Trophoblast cell (in vitro differentiated cells and primary cell): ENCODE measurements at regions not wholly inside any gene's neighbourhood (a gene's known extent, or its start where the extent isn't known, plus 50 kb on each side); places are given as distances from the start of the nearest gene placed in this dataset.

Source experiments
- DNase-seq, 2 donors: peaks; one replicate each; pipeline ENCODE4 v3.0.0-alpha.2; 2016
- H2AFZ ChIP-seq: 2 replicates; pipeline ENCODE4 v1.6.1; 2013; ENCODE audit warnings: low read length, moderate library complexity, mild to moderate bottlenecking; ENCODE audit not compliant: insufficient read depth, poor library complexity
- H2AK5ac ChIP-seq: 2 replicates; pipeline ENCODE4 v1.6.1; 2013; ENCODE audit warnings: mild to moderate bottlenecking, low read length
- H2BK120ac ChIP-seq: 2 replicates; pipeline ENCODE4 v1.6.1; 2013; ENCODE audit warnings: low read length, mild to moderate bottlenecking, moderate library complexity; ENCODE audit not compliant: insufficient read depth, poor library complexity
- H2BK12ac ChIP-seq: 2 replicates; pipeline ENCODE4 v1.6.1; 2013; ENCODE audit warnings: mild to moderate bottlenecking, low read length, moderate library complexity
- H2BK5ac ChIP-seq: 2 replicates; pipeline ENCODE4 v1.6.1; 2013; ENCODE audit warnings: low read length, low read depth, moderate library complexity, mild to moderate bottlenecking; ENCODE audit not compliant: poor library complexity
- H3K14ac ChIP-seq: 2 replicates; pipeline ENCODE4 v1.6.1; 2013; ENCODE audit warnings: mild to moderate bottlenecking, low read length
- H3K18ac ChIP-seq: 2 replicates; pipeline ENCODE4 v1.6.1; 2013; ENCODE audit warnings: mild to moderate bottlenecking, low read length
- H3K23ac ChIP-seq: 2 replicates; pipeline ENCODE4 v1.6.1; 2013; ENCODE audit warnings: low read length
- H3K27ac ChIP-seq: 2 replicates; pipeline ENCODE4 v1.5.1; 2013; ENCODE audit warnings: low read depth, mild to moderate bottlenecking, inconsistent platforms, low read length, moderate library complexity
- H3K27me3 ChIP-seq: 2 replicates; pipeline ENCODE4 v1.6.1; 2013; ENCODE audit warnings: inconsistent platforms, mild to moderate bottlenecking, low read length, moderate library complexity; ENCODE audit not compliant: insufficient read depth
- H3K36me3 ChIP-seq, 2 experiments: 1 replicate in 1 of 2; 2 replicates in 1 of 2; pipeline ENCODE4 v1.6.1; 2013; ENCODE audit warnings: low read length in 2 of 2, mild to moderate bottlenecking in 2 of 2, moderate library complexity in 1 of 2; ENCODE audit not compliant: insufficient read depth in 2 of 2, control insufficient read depth in 1 of 2
- H3K4ac ChIP-seq: 2 replicates; pipeline ENCODE4 v1.6.1; 2013; ENCODE audit warnings: low read depth, mild to moderate bottlenecking, low read length, moderate library complexity
- H3K4me1 ChIP-seq, 2 experiments: 1 replicate in 1 of 2; 2 replicates in 1 of 2; pipeline ENCODE4 v1.6.1; 2013; ENCODE audit warnings: low read length in 2 of 2, mild to moderate bottlenecking in 2 of 2, moderate library complexity in 1 of 2; ENCODE audit not compliant: insufficient read depth in 2 of 2, control insufficient read depth in 1 of 2
- H3K4me2 ChIP-seq: 2 replicates; pipeline ENCODE4 v1.6.1; 2013; ENCODE audit warnings: inconsistent platforms, mild to moderate bottlenecking, low read length, moderate library complexity
- H3K4me3 ChIP-seq: 2 replicates; pipeline ENCODE4 v1.5.1; 2013; ENCODE audit warnings: mild to moderate bottlenecking, low read depth, low read length, inconsistent platforms
- H3K79me1 ChIP-seq: one replicate; pipeline ENCODE4 v1.6.1; 2013; ENCODE audit warnings: low read length
- H3K79me2 ChIP-seq: 2 replicates; pipeline ENCODE4 v1.6.1; 2013; ENCODE audit warnings: low read length, mild to moderate bottlenecking; ENCODE audit not compliant: control insufficient read depth, insufficient read depth, poor library complexity
- H3K9ac ChIP-seq: 2 replicates; pipeline ENCODE4 v1.6.1; 2013; ENCODE audit warnings: mild to moderate bottlenecking, low read length
- H3K9me3 ChIP-seq: 2 replicates; pipeline ENCODE4 v1.6.1; 2013; ENCODE audit warnings: low read depth, mild to moderate bottlenecking, control low read depth, inconsistent platforms, low read length; ENCODE audit not compliant: insufficient read depth
- H4K12ac ChIP-seq: 2 replicates; pipeline ENCODE4 v1.6.1; 2013; ENCODE audit warnings: low read depth, mild to moderate bottlenecking, low read length, moderate library complexity
- H4K8ac ChIP-seq: 2 replicates; pipeline ENCODE4 v1.6.1; 2013; ENCODE audit warnings: low read depth, mild to moderate bottlenecking, low read length, moderate library complexity
- H4K91ac ChIP-seq: one replicate; pipeline ENCODE4 v1.6.1; 2013; ENCODE audit warnings: low read depth, mild to moderate bottlenecking, low read length, moderate library complexity
- WGBS: extraction: QIAGEN DNeasy Blood & Tissue Kit; methylation state at CpG from one replicate; pipeline ENCODE4 v1.1.7; 2013; ENCODE audit warnings: missing lambda C conversion rate; ENCODE audit not compliant: insufficient read length, insufficient coverage; ENCODE audit errors: extremely low coverage; 5-methylcytosine and 5-hydroxymethylcytosine counted together

GRCh38 chr7:119681336-119681735 lies 591.6 kb upstream of the KCND2 start:
- Histone ChIP-seq H2AFZ (no peak overlapping the region), H3K79me1 (no peaks in the 10 kb centered on the region), H3K9me3 (no peaks in the 10 kb centered on the region), H3K79me2 (no peaks in the 10 kb centered on the region), H3K18ac (no peak overlapping the region), H2AK5ac (no peak overlapping the region), H4K8ac (no peak overlapping the region), H3K27ac (no peak overlapping the region), H3K23ac (no peak overlapping the region), H4K12ac (no peak overlapping the region), H3K27me3 (no peaks in the 10 kb centered on the region), H3K36me3 (no peaks in the 10 kb centered on the region), H2BK5ac (no peak overlapping the region), H3K4me3 (no peak overlapping the region), H4K91ac (no peak overlapping the region), H2BK120ac (no peak overlapping the region), H2BK12ac (no peak overlapping the region), H3K4me1 (no peaks in the 10 kb centered on the region), H3K4ac (no peak overlapping the region), H3K4me2 (no peak overlapping the region), H3K14ac (no peak overlapping the region), H3K9ac (no peak overlapping the region)
- no CpG with 5 or more reads among the region's 2 CpGs for WGBS
- DNase-seq, result no peak

GRCh38 chr7:119684763-119685162 lies 588.2 kb upstream of the KCND2 start:
- Histone ChIP-seq H3K4me3 (no peak overlapping the region), H3K27ac (no peak overlapping the region), H3K23ac (no peak overlapping the region), H3K4me2 (no peak overlapping the region), H3K79me2 (no peaks in the 10 kb centered on the region), H3K9me3 (no peaks in the 10 kb centered on the region), H2BK120ac (no peak overlapping the region), H3K4me1 (no peaks in the 10 kb centered on the region), H2BK12ac (no peak overlapping the region), H3K9ac (no peak overlapping the region), H3K36me3 (no peaks in the 10 kb centered on the region), H2AK5ac (no peak overlapping the region), H4K8ac (no peak overlapping the region), H3K14ac (no peak overlapping the region), H4K91ac (no peak overlapping the region), H2BK5ac (no peak overlapping the region), H3K4ac (no peak overlapping the region), H2AFZ (no peak overlapping the region), H3K27me3 (no peaks in the 10 kb centered on the region), H3K18ac (no peak overlapping the region), H3K79me1 (no peaks in the 10 kb centered on the region), H4K12ac (no peak overlapping the region)
- no peak for DNase-seq

- Histone ChIP-seq H4K12ac (no peak overlapping the region), H3K79me1 (no peaks in the 10 kb centered on the region), H3K4me3 (no peak overlapping the region), H3K36me3 (no peaks in the 10 kb centered on the region), H3K14ac (no peak overlapping the region), H3K9me3 (no peaks in the 10 kb centered on the region), H2AFZ (no peak overlapping the region), H2BK120ac (no peak overlapping the region), H4K91ac (no peak overlapping the region), H3K4ac (no peak overlapping the region), H2BK5ac (no peak overlapping the region), H4K8ac (no peak overlapping the region), H3K23ac (no peak overlapping the region), H3K27me3 (no peaks in the 10 kb centered on the region), H3K4me2 (no peak overlapping the region), H3K9ac (no peak overlapping the region), H3K79me2 (no peaks in the 10 kb centered on the region), H3K27ac (no peak overlapping the region), H2BK12ac (no peak overlapping the region), H2AK5ac (no peak overlapping the region), H3K18ac (no peak overlapping the region), H3K4me1 (no peaks in the 10 kb centered on the region)
- no CpG with 5 or more reads among the region's 2 CpGs for WGBS
- no peak for DNase-seq
These were observed 587.1 kb upstream of the KCND2 start for GRCh38 chr7:119685906-119686305.

- Histone ChIP-seq H2BK120ac (no peak overlapping the region), H4K12ac (no peak overlapping the region), H3K23ac (no peak overlapping the region), H3K14ac (no peak overlapping the region), H3K79me1 (no peaks in the 10 kb centered on the region), H3K18ac (no peak overlapping the region), H3K4me3 (no peak overlapping the region), H4K8ac (no peak overlapping the region), H3K79me2 (no peaks in the 10 kb centered on the region), H3K4me2 (no peak overlapping the region), H2BK12ac (no peak overlapping the region), H3K27ac (no peak overlapping the region), H2BK5ac (no peak overlapping the region), H2AFZ (no peak overlapping the region), H3K9me3 (no peaks in the 10 kb centered on the region), H3K4me1 (no peaks in the 10 kb centered on the region), H3K27me3 (no peaks in the 10 kb centered on the region), H2AK5ac (no peak overlapping the region), H4K91ac (no peak overlapping the region), H3K9ac (no peak overlapping the region), H3K4ac (no peak overlapping the region), H3K36me3 (no peaks in the 10 kb centered on the region)
- no CpG with 5 or more reads among the region's 2 CpGs for WGBS
- DNase-seq, result no peak
These were observed 584.1 kb upstream of the KCND2 start for GRCh38 chr7:119688831-119689230.

- no peak for DNase-seq
- H3K79me1 ChIP-seq, result no peaks in the 10 kb centered on the region
- WGBS, result no CpG with 5 or more reads among the region's 3 CpGs
These were observed 580.4 kb upstream of the KCND2 start for GRCh38 chr7:119692541-119692940.

More at GRCh38 chr7:119692541-119692940, 580.4 kb upstream of the KCND2 start:
- Histone ChIP-seq H4K8ac (no peak overlapping the region), H3K4me3 (no peak overlapping the region), H4K91ac (no peak overlapping the region), H3K9ac (no peak overlapping the region), H3K36me3 (no peaks in the 10 kb centered on the region), H2BK5ac (no peak overlapping the region), H3K18ac (no peak overlapping the region), H3K4ac (no peak overlapping the region), H3K27ac (no peak overlapping the region), H3K4me1 (no peaks in the 10 kb centered on the region), H3K23ac (no peak overlapping the region), H3K14ac (no peak overlapping the region), H3K4me2 (no peak overlapping the region), H3K79me2 (no peaks in the 10 kb centered on the region), H4K12ac (no peak overlapping the region), H2AFZ (no peak overlapping the region), H3K27me3 (no peaks in the 10 kb centered on the region), H3K9me3 (no peaks in the 10 kb centered on the region), H2BK120ac (no peak overlapping the region), H2AK5ac (no peak overlapping the region), H2BK12ac (no peak overlapping the region)
